ENCODE measurements at regions not wholly inside any gene's neighbourhood (a gene's known extent, or its start where the extent isn't known, plus 50 kb on each side); places are given as distances from the start of the nearest gene placed in this dataset.

DNA sequence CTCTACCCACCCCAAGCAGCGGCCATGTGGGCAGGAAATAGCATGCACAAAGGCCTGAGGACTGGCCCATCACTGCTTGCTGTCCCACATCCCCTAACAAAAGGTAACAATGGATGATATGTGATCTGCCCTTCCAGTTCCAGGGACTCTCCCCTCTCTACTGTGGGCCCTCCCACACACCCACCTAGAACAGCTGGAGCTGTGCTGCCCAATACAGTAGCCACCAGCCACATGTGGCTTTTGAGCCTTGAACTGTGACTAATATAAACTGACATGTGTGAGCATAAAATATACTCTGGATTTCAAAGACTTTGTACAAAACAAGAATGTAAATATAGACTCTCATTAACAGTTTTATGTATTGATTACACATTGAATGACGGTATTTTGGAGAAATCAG lies 78.1 kb downstream of the C5orf15 start:
- H3K27ac ChIP-seq = no peak overlapping the region
- TF ChIP-seq ZFX (IDR thresholded peaks at IDR 0.05) = no peak
- TF ChIP-seq, protein P1, sequence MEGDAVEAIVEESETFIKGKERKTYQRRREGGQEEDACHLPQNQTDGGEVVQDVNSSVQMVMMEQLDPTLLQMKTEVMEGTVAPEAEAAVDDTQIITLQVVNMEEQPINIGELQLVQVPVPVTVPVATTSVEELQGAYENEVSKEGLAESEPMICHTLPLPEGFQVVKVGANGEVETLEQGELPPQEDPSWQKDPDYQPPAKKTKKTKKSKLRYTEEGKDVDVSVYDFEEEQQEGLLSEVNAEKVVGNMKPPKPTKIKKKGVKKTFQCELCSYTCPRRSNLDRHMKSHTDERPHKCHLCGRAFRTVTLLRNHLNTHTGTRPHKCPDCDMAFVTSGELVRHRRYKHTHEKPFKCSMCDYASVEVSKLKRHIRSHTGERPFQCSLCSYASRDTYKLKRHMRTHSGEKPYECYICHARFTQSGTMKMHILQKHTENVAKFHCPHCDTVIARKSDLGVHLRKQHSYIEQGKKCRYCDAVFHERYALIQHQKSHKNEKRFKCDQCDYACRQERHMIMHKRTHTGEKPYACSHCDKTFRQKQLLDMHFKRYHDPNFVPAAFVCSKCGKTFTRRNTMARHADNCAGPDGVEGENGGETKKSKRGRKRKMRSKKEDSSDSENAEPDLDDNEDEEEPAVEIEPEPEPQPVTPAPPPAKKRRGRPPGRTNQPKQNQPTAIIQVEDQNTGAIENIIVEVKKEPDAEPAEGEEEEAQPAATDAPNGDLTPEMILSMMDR (conservative IDR thresholded peaks at IDR 0.05) = no peak

DNA sequence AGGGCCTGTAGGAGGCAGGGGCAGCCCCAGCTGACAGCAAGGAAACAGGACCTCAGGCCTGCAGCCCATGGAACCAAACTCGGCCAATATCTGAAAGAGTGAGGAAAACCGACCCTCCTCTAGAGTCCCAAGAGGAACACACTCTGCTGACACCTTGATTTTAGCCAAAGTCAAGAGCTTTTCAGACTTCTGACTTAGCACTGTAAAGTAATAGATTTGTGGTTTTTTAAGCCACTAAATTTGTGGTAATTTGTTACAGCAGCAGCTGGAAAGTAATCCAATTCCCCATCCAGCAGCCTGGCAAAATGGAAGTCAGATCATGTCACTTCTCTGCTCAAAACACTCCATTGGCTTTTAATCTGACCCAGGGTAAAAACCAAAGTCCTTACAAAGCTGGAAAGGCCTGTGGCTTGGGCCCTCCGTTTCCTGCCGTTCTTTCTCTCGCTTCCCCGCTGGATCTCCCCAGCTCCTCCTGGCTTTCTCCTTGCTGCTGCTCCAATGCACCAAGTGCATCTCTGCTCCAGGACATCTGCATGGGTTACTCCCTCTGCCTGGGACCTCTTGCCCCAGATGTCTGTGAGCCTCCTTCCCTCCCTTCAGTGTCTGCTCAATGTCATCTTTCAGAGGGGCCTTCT lies 79.0 kb downstream of the C5orf15 start:
- TF ChIP-seq ZFX (IDR thresholded peaks at IDR 0.05) = no peak
- TF ChIP-seq, protein P1 (conservative IDR thresholded peaks at IDR 0.05) = no peak
- no peak overlapping the region for H3K27ac ChIP-seq

DNA sequence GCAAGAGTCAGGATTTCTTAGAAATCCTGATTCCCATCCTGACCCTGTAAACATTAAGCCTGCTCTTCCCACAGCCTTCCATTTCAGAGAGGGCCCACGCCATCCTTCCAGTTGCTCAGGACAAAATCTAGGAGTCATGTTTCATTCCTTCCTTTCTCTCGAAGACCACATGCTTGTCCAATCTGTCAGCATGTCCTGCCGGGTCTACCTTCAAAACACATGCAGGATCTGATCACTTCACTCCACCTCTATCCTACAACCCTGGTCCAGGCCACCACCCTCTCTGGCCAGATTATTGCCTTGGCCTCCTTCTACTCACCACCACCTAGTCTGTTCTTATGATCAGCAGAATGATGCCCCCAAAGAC lies 79.8 kb downstream of the C5orf15 start:
- H3K27ac ChIP-seq = no peak overlapping the region
- TF ChIP-seq ZFX (IDR thresholded peaks at IDR 0.05) = no peak
- TF ChIP-seq, protein P1 (conservative IDR thresholded peaks at IDR 0.05) = no peak

DNA sequence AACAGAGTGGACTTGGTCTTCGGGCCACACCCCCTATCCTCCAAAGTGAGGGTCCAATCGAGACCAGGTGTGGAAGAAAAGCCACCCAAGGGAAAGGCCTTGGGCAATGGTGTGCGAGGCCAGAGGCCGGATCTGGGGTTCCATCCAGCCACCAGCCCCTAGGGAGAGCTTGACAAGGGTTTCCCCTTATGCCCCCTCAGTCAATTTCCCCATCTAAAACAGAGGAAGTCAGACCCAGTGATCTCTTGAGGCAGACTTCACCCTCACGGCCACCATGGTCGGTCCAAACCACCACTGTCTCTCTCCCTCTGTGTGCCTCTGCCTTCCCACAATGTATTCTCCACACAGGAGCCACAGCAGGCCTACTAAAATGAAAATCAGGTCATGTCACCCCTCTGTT lies 82.9 kb downstream of the C5orf15 start:
- no peak overlapping the region for H3K27ac ChIP-seq
- TF ChIP-seq ZFX (IDR thresholded peaks at IDR 0.05) = no peak
- TF ChIP-seq, protein P1 (conservative IDR thresholded peaks at IDR 0.05) = no peak

DNA sequence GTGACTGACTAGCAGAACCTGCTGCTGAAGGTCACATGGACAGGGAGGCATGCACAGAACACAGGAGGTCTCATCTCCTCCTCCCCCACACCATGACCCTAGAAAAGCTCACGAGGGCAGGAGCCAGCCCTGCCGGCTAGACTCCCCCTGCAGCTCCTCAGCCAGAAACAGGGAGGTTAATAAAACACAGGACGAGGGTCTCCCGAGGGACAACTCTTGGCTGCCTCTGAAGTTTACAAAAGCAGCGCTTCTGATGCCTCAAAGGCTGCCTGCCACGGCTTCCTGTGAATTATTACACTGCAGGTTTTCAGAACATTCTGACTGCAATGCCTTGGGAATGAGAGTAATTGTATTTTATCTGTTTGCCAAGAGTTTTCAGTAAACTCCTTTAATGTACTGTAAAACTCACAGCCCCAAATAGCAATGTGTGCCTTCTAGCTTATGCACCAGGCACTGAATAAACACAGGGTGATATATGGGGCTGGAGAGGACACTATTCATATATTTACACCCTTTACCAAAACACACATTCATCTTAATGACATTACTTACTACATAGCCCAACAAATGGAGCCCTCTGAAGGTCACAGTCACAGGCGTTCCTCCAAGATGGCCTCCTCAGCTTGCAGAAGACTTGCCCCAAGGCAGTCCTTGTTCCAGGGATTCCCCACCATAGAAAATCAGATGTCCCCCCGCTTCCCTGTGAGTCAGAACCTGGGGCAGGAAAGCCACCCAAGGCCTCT lies 83.7 kb downstream of the C5orf15 start:
- no peak for TF ChIP-seq ZFX (IDR thresholded peaks at IDR 0.05)
- TF ChIP-seq, protein P1 (conservative IDR thresholded peaks at IDR 0.05) = no peak
- H3K27ac ChIP-seq = no peak overlapping the region

DNA sequence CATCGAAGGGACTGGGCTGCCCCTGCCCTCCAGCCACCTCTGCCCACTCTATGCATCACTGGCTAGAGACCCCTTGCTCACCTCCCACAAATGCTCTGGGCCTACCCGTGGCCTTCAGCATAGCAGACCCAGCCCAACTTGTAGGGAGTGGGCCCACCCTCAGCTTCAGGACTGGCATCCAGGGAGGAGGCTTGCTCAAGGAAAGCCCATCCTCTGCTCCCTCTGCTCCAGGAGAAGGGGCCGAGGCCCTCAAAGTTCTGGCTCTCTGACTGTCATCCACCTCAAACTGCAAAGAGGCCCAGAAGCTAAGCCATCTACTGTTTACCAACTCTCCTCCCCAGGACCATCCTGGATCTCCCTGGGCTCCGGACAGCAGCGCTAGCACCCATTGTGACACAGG lies 84.5 kb downstream of the C5orf15 start:
- H3K27ac ChIP-seq = no peak overlapping the region
- TF ChIP-seq ZFX (IDR thresholded peaks at IDR 0.05) = no peak
- TF ChIP-seq, protein P1 (conservative IDR thresholded peaks at IDR 0.05) = no peak

DNA sequence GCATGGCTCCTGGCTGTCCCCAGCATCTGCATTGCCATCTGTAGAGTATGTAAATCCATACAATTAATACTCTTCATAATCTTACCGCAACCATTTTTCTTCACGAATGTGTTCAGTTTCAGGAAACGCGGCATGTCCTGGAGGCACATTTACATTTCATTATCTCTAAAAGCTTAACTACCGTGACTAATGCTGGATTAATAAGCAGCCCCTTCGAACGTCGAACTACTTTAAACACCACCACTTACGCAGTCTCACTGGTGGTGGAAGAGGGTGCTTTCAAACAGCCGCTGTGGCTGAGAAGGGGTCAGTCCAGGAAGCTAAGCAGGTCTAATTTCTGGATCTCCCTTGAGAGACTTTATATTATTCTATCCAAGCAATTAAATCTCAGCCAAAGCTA lies 85.6 kb downstream of the C5orf15 start:
- TF ChIP-seq ZFX (IDR thresholded peaks at IDR 0.05) = no peak
- TF ChIP-seq, protein P1 (conservative IDR thresholded peaks at IDR 0.05) = no peak
- H3K27ac ChIP-seq = no peak overlapping the region
